IMR-90 (cell line): ENCODE measurements at regions not wholly inside any gene's neighbourhood (a gene's known extent, or its start where the extent isn't known, plus 50 kb on each side); places are given as distances from the start of the nearest gene placed in this dataset.
"Not testable (repeated sequence)": the region's sequence is repeated elsewhere in the genome, so short reads cannot be mapped to it uniquely, and the experiment has no call there.

Experiments
- ATAC-seq: fragments of 200-7000 bp; cut with Tn5 transposase; 2 replicates; pipeline ENCODE4 v1.9.1; 2020; ENCODE audit warnings: low read depth, mild to moderate bottlenecking, moderate library complexity
- BruUV-seq: library from RNA; stranded (reverse); fragments of 400-500 nt; replicated peaks from 2 replicates; lab custom pipeline; 2021; lab: Mats Ljungman, UMichigan
- CTCF ChIA-PET: fragments of 300-600 bp; formaldehyde crosslinking; extraction: SDS; loops from one replicate; lab custom pipeline; 2021; ENCODE audit warnings: antibody characterized with exemption; lab: Yijun Ruan, JAX
- POLR2A ChIA-PET: fragments of 300-600 bp; sonication (Branson Sonifier 250); formaldehyde crosslinking; loops from one replicate; lab custom pipeline; 2022; ENCODE audit warnings: antibody characterized with exemption; ENCODE audit not compliant: unreplicated experiment; lab: Charles Lee
- DNase-seq: peaks from one replicate; pipeline ENCODE4 v3.0.0; 2013
- H2AFZ ChIP-seq: replicated peaks from 2 replicates; pipeline ENCODE3; 2013; ENCODE audit warnings: low read length, mild to moderate bottlenecking; ENCODE audit not compliant: poor library complexity
- H2AK5ac ChIP-seq: 2 replicates; pipeline ENCODE4 v1.6.1; 2013; ENCODE audit warnings: low read depth, low read length, inconsistent platforms
- H2AK9ac ChIP-seq: replicated peaks from 2 replicates; pipeline ENCODE3; 2013; ENCODE audit warnings: mild to moderate bottlenecking, low read depth, low read length, moderate library complexity; ENCODE audit not compliant: poor library complexity
- H2BK120ac ChIP-seq: 2 replicates; pipeline ENCODE4 v1.6.1; 2013; ENCODE audit warnings: low read depth, low read length, inconsistent platforms
- H2BK15ac ChIP-seq: 3 replicates; pipeline ENCODE4 v1.6.1; 2013; ENCODE audit warnings: low read depth, low read length, inconsistent platforms
- H2BK20ac ChIP-seq: 2 replicates; pipeline ENCODE4 v1.6.1; 2013; ENCODE audit warnings: low read depth, mild to moderate bottlenecking, inconsistent platforms, low read length, moderate library complexity
- H2BK5ac ChIP-seq: 2 replicates; pipeline ENCODE4 v1.6.1; 2013; ENCODE audit warnings: mild to moderate bottlenecking, low read depth, low read length, inconsistent platforms; ENCODE audit not compliant: poor library complexity, severe bottlenecking
- H3K14ac ChIP-seq: replicated peaks from 2 replicates; pipeline ENCODE4 v1.6.1; 2013; ENCODE audit warnings: low read depth, low read length, inconsistent platforms
- H3K18ac ChIP-seq: 2 replicates; pipeline ENCODE4 v1.6.1; 2013; ENCODE audit warnings: low read depth, low read length, control low read depth
- H3K23ac ChIP-seq: 2 replicates; pipeline ENCODE4 v1.6.1; 2013; ENCODE audit warnings: low read depth, low read length, inconsistent platforms
- H3K27ac ChIP-seq: 2 replicates; pipeline ENCODE4 v1.5.1; 2013; ENCODE audit warnings: mild to moderate bottlenecking, control low read depth, low read length; ENCODE audit not compliant: insufficient read depth
- H3K27me3 ChIP-seq: 2 replicates; pipeline ENCODE4 v1.6.1; 2013; ENCODE audit warnings: low read length; ENCODE audit not compliant: control insufficient read depth, insufficient read depth
- H3K36me3 ChIP-seq: 2 replicates; pipeline ENCODE4 v1.6.1; 2013; ENCODE audit warnings: low read length, mixed read lengths; ENCODE audit not compliant: control insufficient read depth, insufficient read depth
- H3K4ac ChIP-seq: 2 replicates; pipeline ENCODE4 v1.6.1; 2013; ENCODE audit warnings: low read depth, low read length, inconsistent platforms
- H3K4me1 ChIP-seq: 2 replicates; pipeline ENCODE4 v1.6.1; 2013; ENCODE audit warnings: low read length, mixed read lengths; ENCODE audit not compliant: control insufficient read depth, insufficient read depth
- H3K4me2 ChIP-seq: 2 replicates; pipeline ENCODE4 v1.6.1; 2013; ENCODE audit warnings: low read depth, mild to moderate bottlenecking, control low read depth, low read length, moderate library complexity
- H3K4me3 ChIP-seq: 2 replicates; pipeline ENCODE4 v1.5.1; 2013; ENCODE audit warnings: low read depth, mild to moderate bottlenecking, control low read depth, low read length, moderate library complexity; ENCODE audit not compliant: insufficient read depth
- H3K56ac ChIP-seq: 2 replicates; pipeline ENCODE4 v1.6.1; 2013; ENCODE audit warnings: low read length, inconsistent platforms; ENCODE audit not compliant: insufficient read depth; ENCODE audit errors: extremely low read depth
- H3K79me1 ChIP-seq, 2 experiments: 2 replicates each; pipeline ENCODE4 v1.6.1; 2013; ENCODE audit warnings: low read length in 2 of 2, inconsistent platforms in 1 of 2, low read depth in 1 of 2
- H3K9ac ChIP-seq: 2 replicates; pipeline ENCODE4 v1.6.1; 2013; ENCODE audit warnings: low read depth, low read length, control low read depth
- H3K9me1 ChIP-seq: 2 replicates; pipeline ENCODE4 v1.6.1; 2013; ENCODE audit warnings: low read length, inconsistent platforms; ENCODE audit not compliant: insufficient read depth
- H3K9me3 ChIP-seq: 2 replicates; pipeline ENCODE4 v1.6.1; 2013; ENCODE audit warnings: low read length; ENCODE audit not compliant: control insufficient read depth, insufficient read depth
- H4K20me1 ChIP-seq: 2 replicates; pipeline ENCODE4 v1.6.1; 2013; ENCODE audit warnings: low read length, inconsistent platforms; ENCODE audit not compliant: insufficient read depth
- H4K5ac ChIP-seq: 2 replicates; pipeline ENCODE4 v1.6.1; 2013; ENCODE audit warnings: mild to moderate bottlenecking, low read depth, low read length, control low read depth
- H4K8ac ChIP-seq, 2 experiments: 2 replicates each; pipeline ENCODE4 v1.6.1; 2013; ENCODE audit warnings: low read depth in 2 of 2, low read length in 2 of 2, control low read depth in 1 of 2, inconsistent platforms in 1 of 2
- H4K91ac ChIP-seq: 2 replicates; pipeline ENCODE4 v1.6.1; 2013; ENCODE audit warnings: low read depth, low read length, inconsistent platforms; ENCODE audit not compliant: insufficient read depth
- WGBS, 2 experiments: methylation state at CpG; one replicate each; pipeline versions ENCODE4 v1.1.5 to v1.1.7; 2013; ENCODE audit warnings: missing lambda C conversion rate in 2 of 2; ENCODE audit not compliant: insufficient read length in 1 of 2; ENCODE audit errors: extremely low coverage in 2 of 2; 5-methylcytosine and 5-hydroxymethylcytosine counted together
- dilution Hi-C: fragments of 300-500 bp; cut with HindIII; formaldehyde crosslinking; loops from one replicate; pipeline ENCODE4 v1.14.3; 2018; ENCODE audit warnings: low sequenced_read_pairs; ENCODE audit not compliant: unreplicated experiment
- in situ Hi-C: fragments of 300-500 bp; cut with MboI; formaldehyde crosslinking; loops from 3 replicates; pipeline ENCODE4 v1.14.3; 2019; ENCODE audit warnings: low sequenced_read_pairs, inconsistent platforms, mixed read lengths
- intact Hi-C: fragments of 100-400 bp; cut with micrococcal nuclease; formaldehyde crosslinking; loops from 2 replicates; pipeline ENCODE4 v1.10.0; 2022

- H3K18ac ChIP-seq, H3K4me2 ChIP-seq, H3K36me3 ChIP-seq, ATAC-seq, H2AFZ ChIP-seq, H3K27me3 ChIP-seq, H3K9me3 ChIP-seq, H3K56ac ChIP-seq, H3K14ac ChIP-seq, H3K4ac ChIP-seq, DNase-seq, H4K8ac ChIP-seq, H3K4me1 ChIP-seq, H2AK5ac ChIP-seq, H3K9ac ChIP-seq, H4K5ac ChIP-seq, POLR2A ChIA-PET, H3K4me3 ChIP-seq, CTCF ChIA-PET, in situ Hi-C loops, intact Hi-C loops, H2BK20ac ChIP-seq, dilution Hi-C loops, H3K9me1 ChIP-seq, H3K79me1 ChIP-seq, H3K27ac ChIP-seq, H3K23ac ChIP-seq, H2BK5ac ChIP-seq, BruUV-seq, H4K91ac ChIP-seq, H4K20me1 ChIP-seq, H2BK120ac ChIP-seq, H2BK15ac ChIP-seq, H2AK9ac ChIP-seq: not testable (repeated sequence)
- WGBS, 2 experiments = 80% methylated on average over 1 of the region's 10 CpGs; no CpG with 5 or more reads in 1 of the 2 experiments
These were observed 585.2 kb upstream of the MDGA2 start for GRCh38 chr14:48260394-48261295.

DNA sequence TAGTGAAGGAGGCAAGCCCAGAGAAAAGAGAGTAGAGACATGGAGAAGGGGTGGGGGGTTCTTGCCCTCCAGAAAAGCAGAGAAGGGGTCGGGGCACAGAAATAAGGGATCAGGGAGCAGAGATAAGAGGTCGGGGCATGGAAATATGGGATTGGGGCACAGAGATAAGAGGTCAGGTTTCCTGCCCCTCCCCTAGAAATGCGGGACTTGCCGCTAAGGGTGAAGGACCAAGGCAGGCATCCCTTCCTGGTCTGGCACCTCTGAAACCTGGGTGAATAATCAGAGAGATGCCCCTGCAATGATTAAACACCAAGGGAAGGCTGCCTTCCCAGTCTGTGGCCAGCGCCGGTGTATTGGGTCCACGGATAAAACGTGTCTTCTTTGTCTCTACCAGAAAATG lies 584.5 kb upstream of the MDGA2 start:
- dilution Hi-C loops, H2BK15ac ChIP-seq, BruUV-seq, intact Hi-C loops, H2AFZ ChIP-seq, H3K4ac ChIP-seq, H2BK5ac ChIP-seq, in situ Hi-C loops, H3K4me2 ChIP-seq, H4K20me1 ChIP-seq, H4K5ac ChIP-seq, H3K4me3 ChIP-seq, H3K27me3 ChIP-seq, H4K91ac ChIP-seq, POLR2A ChIA-PET, H3K36me3 ChIP-seq, H2AK5ac ChIP-seq, H3K4me1 ChIP-seq, H3K9me3 ChIP-seq, H3K23ac ChIP-seq, H3K18ac ChIP-seq, H3K56ac ChIP-seq, H2BK120ac ChIP-seq, H3K9ac ChIP-seq, H3K9me1 ChIP-seq, ATAC-seq, H2BK20ac ChIP-seq, CTCF ChIA-PET, H3K27ac ChIP-seq, H4K8ac ChIP-seq, H3K14ac ChIP-seq, H2AK9ac ChIP-seq, H3K79me1 ChIP-seq, DNase-seq: not testable (repeated sequence)
- WGBS, 2 experiments = 87% methylated on average over 4 of the region's 8 CpGs; no CpG with 5 or more reads in 1 of the 2 experiments
